GM19372 (cell line): ENCODE measurements at regions not wholly inside any gene's neighbourhood (a gene's known extent, or its start where the extent isn't known, plus 50 kb on each side); places are given as distances from the start of the nearest gene placed in this dataset.

Source experiments
- ATAC-seq: cut with Tn5 transposase; IDR thresholded peaks from one replicate; pipeline ENCODE4 v1.9.1; 2021; ENCODE audit warnings: mild to moderate bottlenecking, low read depth, moderate library complexity; ENCODE audit not compliant: unreplicated experiment

- no peak for ATAC-seq
Observed at GRCh38 chr6:156121973-156122372, 655.2 kb upstream of the ARID1B start.

GRCh38 chr6:156114541-156114940, 658.9 kb upstream of the NOX3 start:
- ATAC-seq: no peak

GRCh38 chr6:156113631-156114030, 658.0 kb upstream of the NOX3 start:
- ATAC-seq: no peak

- no peak for ATAC-seq
Observed at GRCh38 chr6:156111913-156112312, 656.3 kb upstream of the NOX3 start.

GRCh38 chr6:156110249-156110648, 654.6 kb upstream of the NOX3 start:
- ATAC-seq: no peak

- no peak for ATAC-seq
Observed at GRCh38 chr6:156109713-156110112, 654.1 kb upstream of the NOX3 start.

GRCh38 chr6:156107624-156108101, 652.0 kb upstream of the NOX3 start:
- ATAC-seq: no peak

GRCh38 chr6:156102129-156102528, 646.5 kb upstream of the NOX3 start:
- no peak for ATAC-seq

- no peak for ATAC-seq
Observed at GRCh38 chr6:156098839-156099238, 643.2 kb upstream of the NOX3 start.

GRCh38 chr6:156087487-156087886, 631.8 kb upstream of the NOX3 start:
- no peak for ATAC-seq

GRCh38 chr6:156082012-156082411, 626.4 kb upstream of the NOX3 start:
- ATAC-seq: no peak

- ATAC-seq: no peak
Observed at GRCh38 chr6:156080371-156080770, 624.7 kb upstream of the NOX3 start.

GRCh38 chr6:156068881-156069280, 613.2 kb upstream of the NOX3 start:
- no peak for ATAC-seq

GRCh38 chr6:156065849-156066248, 610.2 kb upstream of the NOX3 start:
- no peak for ATAC-seq

GRCh38 chr6:156062091-156062563, 606.5 kb upstream of the NOX3 start:
- ATAC-seq: no peak

GRCh38 chr6:156061465-156061864, 605.8 kb upstream of the NOX3 start:
- no peak for ATAC-seq

GRCh38 chr6:156060013-156060412, 604.4 kb upstream of the NOX3 start:
- ATAC-seq: no peak

GRCh38 chr6:156058356-156058755, 602.7 kb upstream of the NOX3 start:
- no peak for ATAC-seq

GRCh38 chr6:156057869-156058268, 602.2 kb upstream of the NOX3 start:
- ATAC-seq: no peak

GRCh38 chr6:156056085-156056484, 600.4 kb upstream of the NOX3 start:
- no peak for ATAC-seq

GRCh38 chr6:156053626-156054025, 598.0 kb upstream of the NOX3 start:
- no peak for ATAC-seq

- ATAC-seq: no peak
Observed at GRCh38 chr6:156046841-156047449, 591.3 kb upstream of the NOX3 start.

GRCh38 chr6:156046268-156046665, 590.6 kb upstream of the NOX3 start:
- no peak for ATAC-seq
